ENCODE measurements at regions not wholly inside any gene's neighbourhood (a gene's known extent, or its start where the extent isn't known, plus 50 kb on each side); places are given as distances from the start of the nearest gene placed in this dataset.

DNA sequence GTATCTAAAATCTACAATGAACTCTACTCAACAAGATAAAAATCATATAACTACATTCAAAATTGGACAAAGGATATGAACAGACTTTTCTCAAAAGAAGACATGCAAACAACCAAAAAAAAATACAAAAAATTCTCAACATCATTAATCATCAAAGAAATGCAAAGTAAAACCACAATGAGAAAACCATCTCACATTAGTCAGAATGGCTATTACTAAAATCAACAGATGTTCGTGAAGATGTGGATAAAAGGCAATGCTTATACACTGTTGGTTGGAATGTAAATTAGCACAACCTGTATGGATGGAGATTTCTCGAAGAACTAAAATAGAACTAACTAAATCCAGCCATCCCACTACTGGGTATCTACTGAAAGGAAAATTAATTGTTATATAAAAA, 1080.8 kb downstream of the AMY1C start:
- TF ChIP-seq POLR2A (IDR thresholded peaks at IDR 0.05) (no peak), EP300 (IDR thresholded peaks at IDR 0.05) (no peak)
- TF ChIP-seq, protein P1, sequence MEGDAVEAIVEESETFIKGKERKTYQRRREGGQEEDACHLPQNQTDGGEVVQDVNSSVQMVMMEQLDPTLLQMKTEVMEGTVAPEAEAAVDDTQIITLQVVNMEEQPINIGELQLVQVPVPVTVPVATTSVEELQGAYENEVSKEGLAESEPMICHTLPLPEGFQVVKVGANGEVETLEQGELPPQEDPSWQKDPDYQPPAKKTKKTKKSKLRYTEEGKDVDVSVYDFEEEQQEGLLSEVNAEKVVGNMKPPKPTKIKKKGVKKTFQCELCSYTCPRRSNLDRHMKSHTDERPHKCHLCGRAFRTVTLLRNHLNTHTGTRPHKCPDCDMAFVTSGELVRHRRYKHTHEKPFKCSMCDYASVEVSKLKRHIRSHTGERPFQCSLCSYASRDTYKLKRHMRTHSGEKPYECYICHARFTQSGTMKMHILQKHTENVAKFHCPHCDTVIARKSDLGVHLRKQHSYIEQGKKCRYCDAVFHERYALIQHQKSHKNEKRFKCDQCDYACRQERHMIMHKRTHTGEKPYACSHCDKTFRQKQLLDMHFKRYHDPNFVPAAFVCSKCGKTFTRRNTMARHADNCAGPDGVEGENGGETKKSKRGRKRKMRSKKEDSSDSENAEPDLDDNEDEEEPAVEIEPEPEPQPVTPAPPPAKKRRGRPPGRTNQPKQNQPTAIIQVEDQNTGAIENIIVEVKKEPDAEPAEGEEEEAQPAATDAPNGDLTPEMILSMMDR (IDR thresholded peaks at IDR 0.05) = no peak
